Mucosa of descending colon (tissue), 3 donors: ENCODE measurements at regions not wholly inside any gene's neighbourhood (a gene's known extent, or its start where the extent isn't known, plus 50 kb on each side); places are given as distances from the start of the nearest gene placed in this dataset.

Experiments
- ATAC-seq: fragments of 200-7000 bp; cut with Tn5 transposase; one replicate; pipeline ENCODE4 v1.9.1; 2020; ENCODE audit warnings: mild to moderate bottlenecking, moderate library complexity
- DNase-seq, 3 donors: peaks; one replicate each; pipeline ENCODE4 v3.0.0-alpha.2; 2020
- H3K36me3 ChIP-seq: fragments of 200-600 bp; one replicate; pipeline ENCODE4 v1.8.0; 2021; ENCODE audit warnings: low read depth, mild to moderate bottlenecking
- H3K4me1 ChIP-seq: fragments of 200-600 bp; one replicate; pipeline ENCODE4 v1.8.0; 2021; ENCODE audit warnings: low read depth, mild to moderate bottlenecking
- H3K4me3 ChIP-seq: fragments of 200-600 bp; one replicate; pipeline ENCODE4 v1.8.0; 2021; ENCODE audit warnings: mild to moderate bottlenecking
- H3K9me3 ChIP-seq: fragments of 200-600 bp; one replicate; pipeline ENCODE4 v1.8.0; 2021; ENCODE audit warnings: mild to moderate bottlenecking
- intact Hi-C, 2 donors: fragments of 100-400 bp; cut with DNase I in 1 of 2; cut with micrococcal nuclease in 1 of 2; formaldehyde crosslinking; loops; one replicate each; pipeline versions ENCODE4 v1.11.0 to v1.11.1; 2022; cut with DNase I, micrococcal nuclease
- TF ChIP-seq, protein P1 (sequence below): fragments of 200-600 bp; IDR thresholded peaks from one replicate; pipeline ENCODE4 v1.8.0; 2022; ENCODE audit warnings: antibody characterized with exemption, mild to moderate bottlenecking
- donor health status: DM: no; HTN: no; CAD: no; lungs with moderate emphysema.
- donor health status: DM: no; HTN: no; CAD: no.
- donor health status: DM: no; HTN: yes; CAD: no.

GRCh38 chr10:90195288-90195840 is 494.0 kb downstream of the KIF20B start:
- Histone ChIP-seq H3K4me1 (no peaks in the 10 kb centered on the region), H3K9me3 (no peaks in the 10 kb centered on the region), H3K36me3 (no peaks in the 10 kb centered on the region), H3K4me3 (no peak overlapping the region)
- intact Hi-C loops, result no loop called here
- DNase-seq, result no peak
- ATAC-seq, result no peak
- TF ChIP-seq, protein P1, sequence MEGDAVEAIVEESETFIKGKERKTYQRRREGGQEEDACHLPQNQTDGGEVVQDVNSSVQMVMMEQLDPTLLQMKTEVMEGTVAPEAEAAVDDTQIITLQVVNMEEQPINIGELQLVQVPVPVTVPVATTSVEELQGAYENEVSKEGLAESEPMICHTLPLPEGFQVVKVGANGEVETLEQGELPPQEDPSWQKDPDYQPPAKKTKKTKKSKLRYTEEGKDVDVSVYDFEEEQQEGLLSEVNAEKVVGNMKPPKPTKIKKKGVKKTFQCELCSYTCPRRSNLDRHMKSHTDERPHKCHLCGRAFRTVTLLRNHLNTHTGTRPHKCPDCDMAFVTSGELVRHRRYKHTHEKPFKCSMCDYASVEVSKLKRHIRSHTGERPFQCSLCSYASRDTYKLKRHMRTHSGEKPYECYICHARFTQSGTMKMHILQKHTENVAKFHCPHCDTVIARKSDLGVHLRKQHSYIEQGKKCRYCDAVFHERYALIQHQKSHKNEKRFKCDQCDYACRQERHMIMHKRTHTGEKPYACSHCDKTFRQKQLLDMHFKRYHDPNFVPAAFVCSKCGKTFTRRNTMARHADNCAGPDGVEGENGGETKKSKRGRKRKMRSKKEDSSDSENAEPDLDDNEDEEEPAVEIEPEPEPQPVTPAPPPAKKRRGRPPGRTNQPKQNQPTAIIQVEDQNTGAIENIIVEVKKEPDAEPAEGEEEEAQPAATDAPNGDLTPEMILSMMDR, result no peak

DNA sequence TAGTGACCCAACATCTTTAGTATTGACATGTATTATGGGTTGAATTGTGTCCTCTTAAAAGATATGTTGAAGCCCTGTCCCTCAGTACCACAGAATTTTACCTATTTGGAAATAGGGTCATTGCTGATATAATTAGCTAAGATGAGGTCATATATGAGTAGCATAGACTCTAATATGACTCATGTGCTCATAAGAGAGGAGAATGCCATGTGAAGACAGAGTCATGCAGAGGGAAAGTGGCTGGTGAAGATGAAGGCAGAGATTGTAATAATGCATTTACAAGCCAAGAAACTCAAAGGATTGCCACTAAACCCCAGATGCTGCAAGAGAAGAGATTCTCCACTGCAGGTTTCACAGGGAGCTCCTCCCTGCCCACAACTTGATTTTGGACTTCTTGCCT is 496.4 kb downstream of the KIF20B start:
- Histone ChIP-seq H3K36me3 (no peaks in the 10 kb centered on the region), H3K4me1 (no peaks in the 10 kb centered on the region), H3K4me3 (no peak overlapping the region), H3K9me3 (no peaks in the 10 kb centered on the region)
- DNase-seq, result no peak
- intact Hi-C loops, result no loop called here
- no peak for ATAC-seq
- TF ChIP-seq, protein P1, result no peak

DNA sequence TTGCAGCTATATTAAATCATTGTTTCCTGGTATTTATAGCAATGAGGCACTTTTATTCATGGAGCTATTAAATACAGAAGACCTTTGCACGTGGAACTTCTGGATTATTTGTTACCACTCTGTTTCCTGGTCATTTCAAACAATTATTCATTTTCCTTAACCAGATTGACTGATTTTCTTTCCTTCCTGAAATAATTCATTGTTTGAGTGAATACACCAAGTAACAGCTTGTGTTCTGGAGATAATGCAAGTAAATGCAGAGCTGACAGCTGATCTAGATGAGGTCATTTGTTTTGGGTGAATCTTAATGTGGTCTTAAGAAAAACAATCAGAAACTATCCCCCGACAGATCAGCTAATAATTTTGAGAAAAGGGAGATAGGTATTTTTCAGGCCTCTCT is 497.7 kb downstream of the KIF20B start:
- DNase-seq (no peak), ATAC-seq (no peak)
- Histone ChIP-seq H3K4me1 (no peaks in the 10 kb centered on the region), H3K36me3 (no peaks in the 10 kb centered on the region), H3K9me3 (no peaks in the 10 kb centered on the region), H3K4me3 (no peak overlapping the region)
- intact Hi-C loops, result no loop called here
- TF ChIP-seq, protein P1, result no peak

- Histone ChIP-seq H3K9me3 (no peaks in the 10 kb centered on the region), H3K4me3 (no peak overlapping the region), H3K4me1 (no peaks in the 10 kb centered on the region), H3K36me3 (no peaks in the 10 kb centered on the region)
- no peak for DNase-seq
- TF ChIP-seq, protein P1, result no peak
- intact Hi-C loops, result no loop called here
- no peak for ATAC-seq
Observed at GRCh38 chr10:90199513-90199912, 498.1 kb downstream of the KIF20B start.

DNA sequence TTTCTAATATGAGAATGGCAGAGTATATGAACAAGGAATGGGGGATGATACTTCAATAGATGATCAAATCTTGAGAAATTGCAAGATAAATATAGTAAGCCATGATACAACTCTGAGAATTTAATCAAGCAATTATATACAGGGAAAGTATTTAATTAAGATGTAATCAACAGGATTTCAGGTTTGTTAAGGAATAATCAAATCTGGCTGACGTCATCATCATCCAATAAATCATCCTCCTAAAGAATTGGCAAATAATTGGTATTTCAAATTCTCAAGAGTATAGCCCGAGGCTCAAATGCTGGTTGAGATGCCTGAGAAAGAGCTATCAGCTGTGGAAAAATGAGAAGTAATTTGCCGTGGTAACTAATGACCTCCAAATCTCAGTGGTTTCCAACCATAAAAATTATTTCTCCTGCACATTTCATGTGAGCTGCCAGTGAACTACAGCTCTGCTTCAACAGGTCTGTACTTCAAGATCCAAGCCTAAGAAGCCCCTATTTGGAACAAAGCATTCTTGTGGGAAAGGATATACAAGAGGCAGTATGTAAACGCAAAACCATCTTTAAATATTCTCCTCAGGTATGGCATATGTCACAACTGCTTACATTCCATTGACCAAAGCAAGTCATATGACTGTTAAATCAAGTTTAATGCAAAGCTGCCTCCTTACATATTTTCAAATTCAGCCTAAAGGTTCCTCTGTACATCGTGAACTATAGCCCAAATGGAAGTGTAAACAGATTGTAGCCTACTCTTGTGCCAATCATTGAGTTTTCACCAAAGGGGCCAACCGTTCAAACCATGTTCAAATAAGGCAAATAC is 503.0 kb downstream of the KIF20B start:
- intact Hi-C loops, result no loop called here
- ATAC-seq, result no peak
- Histone ChIP-seq H3K36me3 (no peaks in the 10 kb centered on the region), H3K4me3 (no peak overlapping the region), H3K9me3 (no peaks in the 10 kb centered on the region), H3K4me1 (no peaks in the 10 kb centered on the region)
- DNase-seq, result no peak
- TF ChIP-seq, protein P1, result no peak
